ENCODE measurements at regions not wholly inside any gene's neighbourhood (a gene's known extent, or its start where the extent isn't known, plus 50 kb on each side); places are given as distances from the start of the nearest gene placed in this dataset.

GRCh38 chr17:33806631-33807030 lies 448.5 kb upstream of the CCL2 start:
- H2AK5ac ChIP-seq (ENCODE audit: low read depth, low read length): no peak overlapping the region
- ATAC-seq (ENCODE audit: low read depth): no peak
- no TSS peak for BruUV-seq (replicated peaks)

More at GRCh38 chr17:33806631-33807030, 448.5 kb upstream of the CCL2 start:
- no peak overlapping the region for H3K23ac ChIP-seq (ENCODE audit: low read depth, low read length)
- no peaks in the 10 kb centered on the region for H3K9me3 ChIP-seq (ENCODE audit: control insufficient read depth, insufficient read depth, low read length)
- H3K27me3 ChIP-seq (ENCODE audit: control insufficient read depth, insufficient read depth, low read length): no peaks in the 10 kb centered on the region
- H2BK5ac ChIP-seq (ENCODE audit: low read depth, low read length, poor library complexity, severe bottlenecking): no peak overlapping the region
- ChIA-PET CTCF (no interaction called here), POLR2A (ENCODE audit: unreplicated experiment) (no interaction called here)
- H4K20me1 ChIP-seq (ENCODE audit: insufficient read depth, low read length): no peaks in the 10 kb centered on the region
- intact Hi-C loops (cut with micrococcal nuclease) (no loop called here), in situ Hi-C loops (cut with MboI; ENCODE audit: low sequenced_read_pairs) (no loop called here), dilution Hi-C loops (cut with HindIII; ENCODE audit: low sequenced_read_pairs, unreplicated experiment) (no loop called here)
- no peak overlapping the region for H4K91ac ChIP-seq (ENCODE audit: insufficient read depth, low read depth, low read length)
- H3K36me3 ChIP-seq (ENCODE audit: control insufficient read depth, insufficient read depth, low read length): no peaks in the 10 kb centered on the region
- no peaks in the 10 kb centered on the region for H3K9me1 ChIP-seq (ENCODE audit: insufficient read depth, low read length)
- H3K4ac ChIP-seq (ENCODE audit: low read depth, low read length): no peak overlapping the region
- no peak for DNase-seq
- no peak overlapping the region for H2AFZ ChIP-seq (replicated peaks; ENCODE audit: low read length, poor library complexity)
- no peak overlapping the region for H3K27ac ChIP-seq (ENCODE audit: insufficient read depth, low read length)
- H3K4me1 ChIP-seq (ENCODE audit: control insufficient read depth, insufficient read depth, low read length): no peaks in the 10 kb centered on the region
- no peak overlapping the region for H2BK20ac ChIP-seq (ENCODE audit: low read depth, low read length)
- no peak overlapping the region for H2BK15ac ChIP-seq (ENCODE audit: low read depth, low read length)
- TF ChIP-seq SMC3 (IDR thresholded peaks at IDR 0.05; ENCODE audit: low read depth, low read length) (no peak), RAD21 (IDR thresholded peaks at IDR 0.05; ENCODE audit: low read length) (no peak), CHD1 (IDR thresholded peaks at IDR 0.05; ENCODE audit: low read depth, low read length) (no peak), MAZ (IDR thresholded peaks at IDR 0.05; ENCODE audit: borderline replicate concordance, low read depth, low read length) (no peak), MXI1 (IDR thresholded peaks at IDR 0.05; ENCODE audit: borderline replicate concordance, low read depth, low read length) (no peak), CTCF (conservative IDR thresholded peaks at IDR 0.05; ENCODE audit: low read depth, low read length) (no peak), POLR2A (IDR thresholded peaks at IDR 0.05; ENCODE audit: low read depth, low read length) (no peak), USF2 (IDR thresholded peaks at IDR 0.05; ENCODE audit: low read depth, low read length) (no peak)
- TF ChIP-seq, protein P1, sequence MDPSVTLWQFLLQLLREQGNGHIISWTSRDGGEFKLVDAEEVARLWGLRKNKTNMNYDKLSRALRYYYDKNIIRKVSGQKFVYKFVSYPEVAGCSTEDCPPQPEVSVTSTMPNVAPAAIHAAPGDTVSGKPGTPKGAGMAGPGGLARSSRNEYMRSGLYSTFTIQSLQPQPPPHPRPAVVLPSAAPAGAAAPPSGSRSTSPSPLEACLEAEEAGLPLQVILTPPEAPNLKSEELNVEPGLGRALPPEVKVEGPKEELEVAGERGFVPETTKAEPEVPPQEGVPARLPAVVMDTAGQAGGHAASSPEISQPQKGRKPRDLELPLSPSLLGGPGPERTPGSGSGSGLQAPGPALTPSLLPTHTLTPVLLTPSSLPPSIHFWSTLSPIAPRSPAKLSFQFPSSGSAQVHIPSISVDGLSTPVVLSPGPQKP (IDR thresholded peaks at IDR 0.05; ENCODE audit: borderline replicate concordance, low read depth, low read length): no peak
- H3K4me2 ChIP-seq (ENCODE audit: low read depth, low read length): no peak overlapping the region
- H3K9ac ChIP-seq (ENCODE audit: low read depth, low read length): no peak overlapping the region
- H3K4me3 ChIP-seq (ENCODE audit: insufficient read depth, low read depth, low read length): no peak overlapping the region
- H3K56ac ChIP-seq (ENCODE audit: extremely low read depth, insufficient read depth, low read length): no peak overlapping the region
- H4K8ac ChIP-seq (ENCODE audit: low read depth in 2 of 2, low read length in 2 of 2): no peak overlapping the region
- no peak overlapping the region for H3K14ac ChIP-seq (replicated peaks; ENCODE audit: low read depth, low read length)
- no peak overlapping the region for H4K5ac ChIP-seq (ENCODE audit: low read depth, low read length)
- H2BK120ac ChIP-seq (ENCODE audit: low read depth, low read length): no peak overlapping the region
- H3K18ac ChIP-seq (ENCODE audit: low read depth, low read length): no peak overlapping the region
- H2AK9ac ChIP-seq (replicated peaks; ENCODE audit: low read depth, low read length, poor library complexity): no peak overlapping the region
- no peaks in the 10 kb centered on the region for H3K79me1 ChIP-seq (ENCODE audit: low read depth in 1 of 2, low read length in 2 of 2)

Measured in IMR-90 (cell line).